Adipose tissue (tissue), 3 donors: ENCODE measurements at regions not wholly inside any gene's neighbourhood (a gene's known extent, or its start where the extent isn't known, plus 50 kb on each side); places are given as distances from the start of the nearest gene placed in this dataset.

Experiments used
- H3K27ac ChIP-seq: one replicate; pipeline ENCODE4 v1.5.1; 2013; ENCODE audit warnings: low read depth, low read length
- WGBS, 3 donors: extraction: QIAGEN DNeasy Blood & Tissue Kit; methylation state at CpG; one replicate each; pipeline ENCODE4 v1.1.7; 2013; 5-methylcytosine and 5-hydroxymethylcytosine counted together
- donor health status: healthy with polysubstance abuse.
- donor health status: Bipolar disorder and iron deficiency.
- donor health status: healthy.

GRCh38 chr4:183838987-183839712 lies 66.0 kb upstream of the STOX2 start:
- no peak overlapping the region for H3K27ac ChIP-seq
- WGBS, 3 donors, result 65 to 67% (median 67%) methylated on average over 16 of the region's 16 CpGs

GRCh38 chr4:183840311-183840710 lies 64.8 kb upstream of the STOX2 start:
- WGBS, 3 donors, result 12 to 16% (median 14%) methylated on average over 5 of the region's 5 CpGs

GRCh38 chr4:183841001-183841400 lies 64.1 kb upstream of the STOX2 start:
- WGBS, 3 donors, result 89 to 96% (median 91%) methylated on average over 8 of the region's 8 CpGs

More at GRCh38 chr4:183840311-183840710, 64.8 kb upstream of the STOX2 start:
- no peak overlapping the region for H3K27ac ChIP-seq

GRCh38 chr4:183842129-183842528 lies 63.0 kb upstream of the STOX2 start:
- WGBS, 3 donors, result 83 to 87% (median 85%) methylated on average over 3 of the region's 3 CpGs
- no peak overlapping the region for H3K27ac ChIP-seq

More at GRCh38 chr4:183841001-183841400, 64.1 kb upstream of the STOX2 start:
- H3K27ac ChIP-seq, result no peak overlapping the region

GRCh38 chr4:183843248-183843671 lies 61.8 kb upstream of the STOX2 start:
- 61 to 77% (median 70%) methylated on average over 7 of the region's 7 CpGs for WGBS, 3 donors
- no peak overlapping the region for H3K27ac ChIP-seq

GRCh38 chr4:183846951-183847350 lies 58.2 kb upstream of the STOX2 start:
- H3K27ac ChIP-seq, result no peak overlapping the region

GRCh38 chr4:183848805-183849204 lies 56.3 kb upstream of the STOX2 start:
- no peak overlapping the region for H3K27ac ChIP-seq
- WGBS, 3 donors, result 33 to 56% (median 40%) methylated on average over 3 of the region's 3 CpGs

GRCh38 chr4:183852910-183853547 lies 52.1 kb upstream of the STOX2 start:
- 67 to 83% (median 74%) methylated on average over 10 of the region's 10 CpGs for WGBS, 3 donors
- peak overlapping the region; percentile 38 for H3K27ac ChIP-seq

- WGBS, 3 donors, result 39 to 57% (median 40%) methylated on average over 5 of the region's 5 CpGs
- H3K27ac ChIP-seq, result no peak overlapping the region
These were observed 51.6 kb upstream of the STOX2 start for GRCh38 chr4:183853548-183853940.
